ENCODE measurements at regions not wholly inside any gene's neighbourhood (a gene's known extent, or its start where the extent isn't known, plus 50 kb on each side); places are given as distances from the start of the nearest gene placed in this dataset.

- DNase-seq (ENCODE audit: low spot score): no peak
- in situ Hi-C loops (cut with HindIII; ENCODE audit: extremely low pct_ligation_motif_present, low pct_unique_long_range_greater_than_20kb): no loop called here
- Histone ChIP-seq H3K9ac (ENCODE audit: insufficient read depth, low read depth, low read length) (no peak overlapping the region), H3K27ac (ENCODE audit: extremely low read length, insufficient read depth, low read length) (no peak overlapping the region), H2AFZ (ENCODE audit: low read length) (no peak overlapping the region), H3K4me3 (replicated peaks in 1 of 3; ENCODE audit: insufficient read depth in 1 of 3, low read depth in 2 of 3, low read length in 3 of 3) (no peak overlapping the region), H4K20me1 (ENCODE audit: insufficient read depth, low read length) (no peaks in the 10 kb centered on the region), H3K36me3 (replicated peaks in 1 of 2; ENCODE audit: control insufficient read depth in 1 of 2, insufficient read depth in 2 of 2, low read length in 2 of 2) (no peaks in the 10 kb centered on the region), H3K4me1 (ENCODE audit: insufficient read depth, low read length) (peaks cover 24% of the 10 kb centered on the region), H3K27me3 (ENCODE audit: control insufficient read depth in 1 of 2, insufficient read depth in 2 of 2, low read length in 2 of 2) (peaks cover 0 to 2% of the 10 kb centered on the region in 2 experiments; a peak in 1 of 5 replicates), H3K4me2 (ENCODE audit: low read depth, low read length) (no peak overlapping the region), H3K79me2 (ENCODE audit: insufficient read depth, low read length) (no peaks in the 10 kb centered on the region), H3K9me3 (ENCODE audit: low read length) (no peaks in the 10 kb centered on the region)
- no peak for FAIRE-seq
- WGBS (ENCODE audit: low lambda C conversion rate): 85% methylated on average over 2 of the region's 2 CpGs
- intact Hi-C loops (cut with micrococcal nuclease; ENCODE audit: unreplicated experiment): no loop called here
- TF ChIP-seq, protein P1, sequence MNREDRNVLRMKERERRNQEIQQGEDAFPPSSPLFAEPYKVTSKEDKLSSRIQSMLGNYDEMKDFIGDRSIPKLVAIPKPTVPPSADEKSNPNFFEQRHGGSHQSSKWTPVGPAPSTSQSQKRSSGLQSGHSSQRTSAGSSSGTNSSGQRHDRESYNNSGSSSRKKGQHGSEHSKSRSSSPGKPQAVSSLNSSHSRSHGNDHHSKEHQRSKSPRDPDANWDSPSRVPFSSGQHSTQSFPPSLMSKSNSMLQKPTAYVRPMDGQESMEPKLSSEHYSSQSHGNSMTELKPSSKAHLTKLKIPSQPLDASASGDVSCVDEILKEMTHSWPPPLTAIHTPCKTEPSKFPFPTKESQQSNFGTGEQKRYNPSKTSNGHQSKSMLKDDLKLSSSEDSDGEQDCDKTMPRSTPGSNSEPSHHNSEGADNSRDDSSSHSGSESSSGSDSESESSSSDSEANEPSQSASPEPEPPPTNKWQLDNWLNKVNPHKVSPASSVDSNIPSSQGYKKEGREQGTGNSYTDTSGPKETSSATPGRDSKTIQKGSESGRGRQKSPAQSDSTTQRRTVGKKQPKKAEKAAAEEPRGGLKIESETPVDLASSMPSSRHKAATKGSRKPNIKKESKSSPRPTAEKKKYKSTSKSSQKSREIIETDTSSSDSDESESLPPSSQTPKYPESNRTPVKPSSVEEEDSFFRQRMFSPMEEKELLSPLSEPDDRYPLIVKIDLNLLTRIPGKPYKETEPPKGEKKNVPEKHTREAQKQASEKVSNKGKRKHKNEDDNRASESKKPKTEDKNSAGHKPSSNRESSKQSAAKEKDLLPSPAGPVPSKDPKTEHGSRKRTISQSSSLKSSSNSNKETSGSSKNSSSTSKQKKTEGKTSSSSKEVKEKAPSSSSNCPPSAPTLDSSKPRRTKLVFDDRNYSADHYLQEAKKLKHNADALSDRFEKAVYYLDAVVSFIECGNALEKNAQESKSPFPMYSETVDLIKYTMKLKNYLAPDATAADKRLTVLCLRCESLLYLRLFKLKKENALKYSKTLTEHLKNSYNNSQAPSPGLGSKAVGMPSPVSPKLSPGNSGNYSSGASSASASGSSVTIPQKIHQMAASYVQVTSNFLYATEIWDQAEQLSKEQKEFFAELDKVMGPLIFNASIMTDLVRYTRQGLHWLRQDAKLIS (CRISPR knock-in tag; IDR thresholded peaks at IDR 0.05): no peak
- no peak for TF ChIP-seq ZFP62 (CRISPR knock-in tag; IDR thresholded peaks at IDR 0.05)
- no peak for TF ChIP-seq IKZF4 (CRISPR knock-in tag; IDR thresholded peaks at IDR 0.05; ENCODE audit: borderline replicate concordance, low read depth, not compliant biosample characterization)
- TF ChIP-seq MEIS2 (CRISPR knock-in tag; IDR thresholded peaks at IDR 0.05): no peak
- no peak for TF ChIP-seq ZBTB20 (CRISPR knock-in tag; IDR thresholded peaks at IDR 0.05; ENCODE audit: borderline replicate concordance, low read depth)
- TF ChIP-seq MZF1 (CRISPR knock-in tag; IDR thresholded peaks at IDR 0.05; ENCODE audit: borderline replicate concordance): no peak
- TF ChIP-seq GZF1 (CRISPR knock-in tag; IDR thresholded peaks at IDR 0.05): no peak
- TF ChIP-seq ZNF557 (CRISPR knock-in tag; IDR thresholded peaks at IDR 0.05): no peak
- no peak for TF ChIP-seq PRDM4 (CRISPR knock-in tag; IDR thresholded peaks at IDR 0.05; ENCODE audit: borderline replicate concordance)
- TF ChIP-seq MBNL3 (CRISPR knock-in tag; conservative IDR thresholded peaks at IDR 0.05): no peak
- TF ChIP-seq ZNF614 (CRISPR knock-in tag; IDR thresholded peaks at IDR 0.05; ENCODE audit: borderline replicate concordance): no peak
- no peak for TF ChIP-seq IRF2 (CRISPR knock-in tag; IDR thresholded peaks at IDR 0.05)
- TF ChIP-seq, protein P2, sequence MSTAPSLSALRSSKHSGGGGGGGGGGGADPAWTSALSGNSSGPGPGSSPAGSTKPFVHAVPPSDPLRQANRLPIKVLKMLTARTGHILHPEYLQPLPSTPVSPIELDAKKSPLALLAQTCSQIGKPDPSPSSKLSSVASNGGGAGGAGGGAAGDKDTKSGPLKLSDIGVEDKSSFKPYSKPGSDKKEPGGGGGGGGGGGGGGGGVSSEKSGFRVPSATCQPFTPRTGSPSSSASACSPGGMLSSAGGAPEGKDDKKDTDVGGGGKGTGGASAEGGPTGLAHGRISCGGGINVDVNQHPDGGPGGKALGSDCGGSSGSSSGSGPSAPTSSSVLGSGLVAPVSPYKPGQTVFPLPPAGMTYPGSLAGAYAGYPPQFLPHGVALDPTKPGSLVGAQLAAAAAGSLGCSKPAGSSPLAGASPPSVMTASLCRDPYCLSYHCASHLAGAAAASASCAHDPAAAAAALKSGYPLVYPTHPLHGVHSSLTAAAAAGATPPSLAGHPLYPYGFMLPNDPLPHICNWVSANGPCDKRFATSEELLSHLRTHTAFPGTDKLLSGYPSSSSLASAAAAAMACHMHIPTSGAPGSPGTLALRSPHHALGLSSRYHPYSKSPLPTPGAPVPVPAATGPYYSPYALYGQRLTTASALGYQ (CRISPR knock-in tag; IDR thresholded peaks at IDR 0.05): no peak
- TF ChIP-seq SIN3A (IDR thresholded peaks at IDR 0.05; ENCODE audit: borderline replicate concordance, low read depth, low read length): no peak
- no TSS peak for BruUV-seq (replicated peaks)
- CTCF ChIA-PET (ENCODE audit: low intra/inter-chr PET ratio, low total read pairs): no interaction called here
- POLR2A ChIA-PET: interaction anchor here (1.4 kb wide), 1 partner anchor 19 kb away, joined by 3 read pairs; no protein-coding TSS in a partner anchor
- ATAC-seq: no peak
Measured at GRCh38 chr6:167717867-167718266, 108.8 kb upstream of the AFDN start.
